Activated CD8-positive, alpha-beta memory T cell treated with anti-CD3 and anti-CD28 coated beads, Interleukin-2, amount 50 U/mL, for 24 hours (primary cell): ENCODE measurements at regions not wholly inside any gene's neighbourhood (a gene's known extent, or its start where the extent isn't known, plus 50 kb on each side); places are given as distances from the start of the nearest gene placed in this dataset.

Experiments used
- DNase-seq: peaks from one replicate; pipeline ENCODE4 v3.0.0-alpha.2; 2020; ENCODE audit errors: extremely low read depth

GRCh38 chr21:14722841-14723483 lies 176.8 kb upstream of the SAMSN1 start:
- no peak for DNase-seq

DNA sequence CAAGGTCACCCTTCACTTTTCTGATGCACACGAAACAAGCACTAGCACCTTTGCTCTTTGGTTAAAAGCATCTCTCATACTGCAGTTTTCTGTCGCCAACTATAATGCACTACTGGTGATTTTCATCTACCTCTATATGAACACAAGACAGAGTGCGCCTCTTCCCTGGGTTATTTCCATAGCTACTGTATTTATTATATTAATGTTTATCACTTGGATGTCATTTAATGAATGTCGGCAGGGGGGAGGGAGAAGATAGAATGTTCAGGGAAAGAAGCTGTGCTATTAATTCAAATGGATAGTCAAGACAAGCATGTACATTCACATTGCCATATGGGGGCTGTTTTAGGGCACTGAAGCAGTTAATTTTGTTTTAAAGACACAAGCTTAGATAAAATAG lies 174.1 kb upstream of the SAMSN1 start:
- no peak for DNase-seq

- no peak for DNase-seq
These were observed 172.8 kb upstream of the SAMSN1 start for GRCh38 chr21:14718951-14719350.

GRCh38 chr21:14716761-14717396 lies 170.8 kb upstream of the SAMSN1 start:
- DNase-seq = no peak

DNA sequence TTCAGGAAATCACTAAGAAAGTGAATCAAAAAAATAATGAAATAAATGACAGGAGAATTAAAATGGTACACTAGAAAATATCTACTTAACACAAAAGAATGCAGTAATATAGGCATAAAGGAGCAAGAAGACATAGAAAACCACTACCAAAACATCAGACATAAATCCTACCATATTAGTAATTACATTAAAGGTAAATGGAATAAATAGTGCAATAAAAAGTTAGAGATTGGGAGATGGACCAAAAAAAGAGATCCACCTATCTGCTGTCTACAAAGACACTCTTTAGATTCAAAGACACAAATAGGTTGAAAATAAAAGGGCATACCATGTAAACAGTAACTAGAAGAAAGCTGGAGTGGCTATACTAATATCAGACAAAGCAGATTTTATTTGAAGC lies 167.0 kb upstream of the SAMSN1 start:
- no peak for DNase-seq

- no peak for DNase-seq
These were observed 166.1 kb upstream of the SAMSN1 start for GRCh38 chr21:14712121-14712715.

DNA sequence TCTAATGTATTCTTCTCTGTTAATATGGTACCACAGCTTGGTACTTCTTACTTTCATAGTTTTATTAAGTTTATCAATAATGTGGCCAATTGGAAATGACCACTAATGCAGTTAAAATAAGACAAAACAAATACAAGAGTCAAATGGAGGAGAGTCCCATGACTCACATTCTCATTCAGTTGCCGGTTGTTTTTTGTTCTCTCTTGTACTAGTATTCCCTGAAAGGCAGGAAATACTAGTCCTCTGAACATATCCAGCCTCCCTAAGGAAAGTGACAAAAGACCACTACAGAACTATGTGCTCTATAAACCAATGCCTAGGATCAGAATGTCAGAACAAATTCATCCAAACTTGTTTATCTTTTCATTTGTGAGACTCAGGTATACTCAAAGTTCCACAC lies 165.2 kb upstream of the SAMSN1 start:
- DNase-seq = no peak

- no peak for DNase-seq
These were observed 161.5 kb upstream of the SAMSN1 start for GRCh38 chr21:14707511-14708020.

- DNase-seq = no peak
These were observed 160.8 kb upstream of the SAMSN1 start for GRCh38 chr21:14706712-14707510.

DNA sequence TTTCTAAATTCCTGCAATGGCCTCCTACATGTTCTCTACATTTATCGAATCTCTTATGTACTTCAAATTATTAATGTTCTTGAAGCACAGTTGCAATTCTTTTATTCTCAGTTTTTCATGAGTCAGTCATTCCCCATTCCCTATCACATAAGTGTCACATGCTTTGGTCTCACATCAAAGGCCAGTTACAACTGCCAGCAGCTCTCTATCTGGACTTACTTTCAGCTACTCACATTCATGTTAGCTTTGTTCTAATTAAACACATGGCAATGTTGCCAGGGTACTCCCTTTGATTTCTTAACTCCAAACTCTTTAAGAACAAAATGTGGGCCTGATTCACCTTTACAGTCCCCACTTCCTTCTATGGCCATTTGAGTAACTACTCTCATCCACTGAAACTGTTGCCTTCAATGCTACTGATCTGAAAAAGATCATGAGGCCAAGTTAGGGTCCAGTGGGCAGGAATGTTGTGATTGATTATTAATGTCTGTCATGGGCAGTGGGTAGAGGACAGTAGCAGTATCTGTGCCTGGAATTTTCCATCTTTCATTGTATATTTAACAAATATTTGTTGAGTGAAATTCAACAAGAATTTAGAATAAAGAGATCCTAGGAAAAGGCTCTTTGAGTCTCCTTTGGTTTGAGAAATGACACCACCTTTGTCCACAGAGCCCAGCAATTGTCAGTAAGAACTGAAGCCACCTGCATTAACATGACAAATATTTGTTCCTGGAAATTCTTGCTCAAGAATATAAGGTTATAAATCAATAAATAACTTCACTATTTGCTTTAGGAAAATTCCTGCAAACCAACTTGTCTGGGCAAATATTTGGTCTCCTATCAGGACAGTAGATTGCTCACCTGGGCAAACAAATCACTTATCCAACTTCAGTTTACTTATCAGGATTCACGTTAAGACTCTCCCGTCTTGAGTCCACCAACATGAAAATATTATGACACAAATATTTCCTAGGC lies 153.6 kb upstream of the SAMSN1 start:
- DNase-seq = no peak

DNA sequence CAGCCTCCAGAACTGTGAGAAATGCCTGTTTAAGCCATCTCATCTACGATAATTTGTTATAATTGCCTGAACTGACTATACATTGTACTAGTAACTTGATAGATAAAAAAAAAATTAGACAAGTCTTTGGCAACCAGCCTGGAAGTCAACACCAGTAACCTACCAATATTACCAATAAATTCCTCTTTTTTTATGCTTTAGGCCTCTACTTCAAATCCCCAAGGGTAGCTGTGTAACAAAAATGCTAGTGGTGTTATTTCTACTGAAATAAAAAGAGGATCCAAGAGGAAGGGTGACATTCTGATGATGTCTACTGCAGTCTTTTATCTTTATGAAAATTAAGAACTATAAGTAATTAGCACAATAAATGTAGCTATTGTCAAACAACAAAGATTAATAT lies 151.7 kb upstream of the SAMSN1 start:
- DNase-seq = no peak

DNA sequence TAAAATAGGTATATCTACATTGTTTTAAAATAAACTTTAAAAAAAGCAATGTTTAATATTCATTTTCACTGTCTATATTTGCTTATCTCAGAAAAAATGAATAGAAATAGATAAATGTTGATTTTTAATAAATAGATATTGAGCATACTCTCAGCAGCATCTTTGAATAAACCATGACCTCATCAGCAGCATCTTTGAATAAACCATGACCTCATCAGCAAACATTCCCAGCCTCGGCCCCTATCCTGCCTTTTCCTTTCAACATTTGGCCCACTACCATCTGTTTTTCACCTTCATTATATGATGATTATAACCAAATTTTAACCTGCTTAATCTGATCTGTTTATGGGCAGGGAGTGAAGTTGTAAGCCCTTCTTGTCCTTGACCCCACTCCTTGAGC lies 148.7 kb upstream of the SAMSN1 start:
- no peak for DNase-seq

DNA sequence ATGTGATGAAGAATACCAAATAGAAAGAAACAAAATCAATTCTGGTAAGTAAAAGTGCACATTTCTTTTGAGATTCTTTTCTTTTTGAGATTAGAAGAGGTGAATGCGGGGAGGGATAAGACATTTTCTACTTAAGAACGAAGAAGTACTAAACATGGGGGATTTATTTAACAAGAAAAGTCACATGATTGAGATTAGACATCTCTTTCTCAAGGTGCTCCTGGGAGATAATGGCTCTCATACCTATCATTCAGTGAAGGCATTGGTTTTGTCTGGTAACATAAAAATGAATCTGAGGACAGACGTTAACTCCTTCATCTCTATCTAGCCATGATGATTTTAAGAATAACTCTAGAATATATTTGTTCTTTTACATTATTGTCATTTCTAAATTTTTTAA lies 147.9 kb upstream of the SAMSN1 start:
- DNase-seq = no peak

GRCh38 chr21:14691914-14692313 lies 145.8 kb upstream of the SAMSN1 start:
- no peak for DNase-seq

GRCh38 chr21:14690886-14691285 lies 144.8 kb upstream of the SAMSN1 start:
- DNase-seq = no peak

DNA sequence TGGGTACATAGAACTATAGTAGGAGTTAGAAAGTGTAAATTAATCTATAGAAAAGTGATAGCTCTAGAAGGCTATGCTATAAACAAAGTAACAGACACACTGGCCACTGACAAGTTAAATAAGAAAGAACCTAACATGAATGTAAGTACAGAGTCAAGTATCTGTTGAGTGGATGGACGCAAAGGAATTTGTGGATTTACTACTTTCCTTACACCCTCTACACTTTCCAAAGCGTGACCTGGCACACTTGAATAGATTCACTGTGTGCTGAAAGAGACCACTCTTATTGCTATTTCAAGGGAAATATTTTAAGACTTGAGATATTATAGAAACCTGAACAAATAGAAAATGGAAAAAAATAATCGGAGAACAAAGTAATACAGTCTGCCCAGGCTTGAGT lies 142.8 kb upstream of the SAMSN1 start:
- no peak for DNase-seq

GRCh38 chr21:14688412-14688811 lies 142.3 kb upstream of the SAMSN1 start:
- DNase-seq = no peak

DNA sequence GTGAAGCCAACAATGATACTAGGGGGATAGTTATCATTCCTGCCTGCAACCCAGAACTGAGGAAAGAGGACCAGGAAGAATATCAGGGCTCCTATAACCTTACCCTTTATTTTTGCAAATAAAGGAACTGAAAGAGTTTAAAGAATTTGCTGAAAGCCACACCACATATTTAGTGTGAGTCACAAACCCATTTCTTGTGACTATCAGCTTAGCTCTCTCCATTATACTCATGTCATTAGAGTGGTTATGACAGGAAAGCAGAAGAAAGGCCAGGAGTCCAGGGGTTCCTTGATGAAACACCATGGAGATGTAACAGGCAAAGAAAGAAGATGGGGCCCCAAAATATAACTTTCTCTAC lies 141.1 kb upstream of the SAMSN1 start:
- DNase-seq = no peak

- DNase-seq = no peak
These were observed 140.6 kb upstream of the SAMSN1 start for GRCh38 chr21:14686466-14687267.

DNA sequence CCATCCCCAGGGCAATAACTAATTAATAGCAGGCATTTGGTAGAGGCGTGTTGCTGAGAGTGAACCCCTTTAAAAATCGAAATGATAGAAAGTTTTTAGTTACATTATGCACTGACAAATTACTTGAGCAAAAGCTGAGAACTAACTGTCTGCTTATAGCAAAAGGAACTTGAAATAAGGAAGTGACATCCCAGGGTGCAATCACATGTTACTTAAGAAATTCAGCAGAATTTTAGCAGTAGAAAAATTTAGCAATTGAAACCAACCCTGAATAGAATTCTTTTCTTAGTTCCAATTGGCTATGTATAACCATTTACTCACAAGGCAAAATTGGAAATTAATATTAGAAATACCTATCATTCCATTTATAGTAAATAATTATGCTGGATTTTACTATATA lies 139.5 kb upstream of the SAMSN1 start:
- DNase-seq = no peak

GRCh38 chr21:14684071-14684470 lies 138.0 kb upstream of the SAMSN1 start:
- no peak for DNase-seq
